Caco-2 (cell line): ENCODE measurements at regions not wholly inside any gene's neighbourhood (a gene's known extent, or its start where the extent isn't known, plus 50 kb on each side); places are given as distances from the start of the nearest gene placed in this dataset.
"Not testable (repeated sequence)": the region's sequence is repeated elsewhere in the genome, so short reads cannot be mapped to it uniquely, and the experiment has no call there.

ENCODE experiments used
- BruUV-seq: library from RNA; stranded (reverse); fragments of 400-500 nt; replicated peaks from 2 replicates; lab custom pipeline; 2021; lab: Mats Ljungman, UMichigan
- CTCF ChIA-PET: fragments of 300-600 bp; sonication (Branson Sonifier 250); formaldehyde crosslinking; loops from one replicate; lab custom pipeline; 2022; ENCODE audit warnings: antibody characterized with exemption; lab: Charles Lee
- POLR2A ChIA-PET: fragments of 300-600 bp; sonication (Branson Sonifier 250); formaldehyde crosslinking; loops from one replicate; lab custom pipeline; 2022; ENCODE audit warnings: antibody characterized with exemption; lab: Charles Lee
- DNase-seq, 2 experiments: peaks; one replicate each; pipeline versions ENCODE4 v3.0.0 to v3.0.0-alpha.2; 2020 to 2022
- H3K27me3 ChIP-seq: replicated peaks from 2 replicates; pipeline ENCODE4 v1.6.0; 2011; ENCODE audit warnings: low read length; ENCODE audit not compliant: control insufficient read depth, insufficient read depth
- H3K36me3 ChIP-seq: 2 replicates; pipeline ENCODE4 v1.5.1; 2011; ENCODE audit warnings: low read length; ENCODE audit not compliant: control insufficient read depth, insufficient read depth
- H3K4me1 ChIP-seq: fragments of 250-450 bp; sonication (Bioruptor Pico); 2 replicates; pipeline ENCODE4 v1.5.1; 2020; ENCODE audit warnings: mild to moderate bottlenecking
- H3K4me3 ChIP-seq: 2 replicates; pipeline ENCODE4 v1.5.1; 2011; ENCODE audit warnings: low read depth, mild to moderate bottlenecking, control low read depth, low read length
- H3K9me3 ChIP-seq: fragments of 250-450 bp; sonication (Bioruptor Pico); 2 replicates; pipeline ENCODE4 v1.5.1; 2020; ENCODE audit warnings: mild to moderate bottlenecking, moderate library complexity
- H3K27ac Mint-ChIP-seq: one replicate; pipeline ENCODE4 v1.8.0; 2022; ENCODE audit warnings: mixed read lengths; ENCODE audit not compliant: unreplicated experiment
- H3K27me3 Mint-ChIP-seq: one replicate; pipeline ENCODE4 v1.8.0; 2022; ENCODE audit warnings: mixed read lengths; ENCODE audit not compliant: insufficient read depth, unreplicated experiment
- H3K36me3 Mint-ChIP-seq: one replicate; pipeline ENCODE4 v1.8.0; 2022; ENCODE audit warnings: mild to moderate bottlenecking, mixed read lengths; ENCODE audit not compliant: insufficient read depth, unreplicated experiment
- H3K4me1 Mint-ChIP-seq: one replicate; pipeline ENCODE4 v1.8.0; 2022; ENCODE audit warnings: low read depth, mixed read lengths; ENCODE audit not compliant: unreplicated experiment
- H3K4me3 Mint-ChIP-seq: one replicate; pipeline ENCODE4 v1.8.0; 2022; ENCODE audit warnings: mild to moderate bottlenecking, moderate library complexity, mixed read lengths; ENCODE audit not compliant: unreplicated experiment
- H3K9me3 Mint-ChIP-seq: one replicate; pipeline ENCODE4 v1.8.0; 2022; ENCODE audit warnings: mixed read lengths; ENCODE audit not compliant: unreplicated experiment
- intact Hi-C: fragments of 100-400 bp; cut with micrococcal nuclease; formaldehyde crosslinking; loops from one replicate; pipeline ENCODE4 v1.10.0; 2022; ENCODE audit not compliant: unreplicated experiment
- TF ChIP-seq, protein P1 (sequence below), 2 experiments: fragments of 200-600 bp in 1 of 2; IDR thresholded peaks; 1 replicate in 1 of 2; 2 replicates in 1 of 2; pipeline versions ENCODE4 v1.5.1 to v1.8.0; 2011 to 2022; ENCODE audit warnings: antibody characterized with exemption in 1 of 2, control low read depth in 1 of 2, inconsistent platforms in 1 of 2, low read depth in 1 of 2, low read length in 1 of 2, mild to moderate bottlenecking in 1 of 2, moderate library complexity in 1 of 2; ENCODE audit not compliant: insufficient read depth in 1 of 2, severe bottlenecking in 1 of 2, unreplicated experiment in 1 of 2

DNA sequence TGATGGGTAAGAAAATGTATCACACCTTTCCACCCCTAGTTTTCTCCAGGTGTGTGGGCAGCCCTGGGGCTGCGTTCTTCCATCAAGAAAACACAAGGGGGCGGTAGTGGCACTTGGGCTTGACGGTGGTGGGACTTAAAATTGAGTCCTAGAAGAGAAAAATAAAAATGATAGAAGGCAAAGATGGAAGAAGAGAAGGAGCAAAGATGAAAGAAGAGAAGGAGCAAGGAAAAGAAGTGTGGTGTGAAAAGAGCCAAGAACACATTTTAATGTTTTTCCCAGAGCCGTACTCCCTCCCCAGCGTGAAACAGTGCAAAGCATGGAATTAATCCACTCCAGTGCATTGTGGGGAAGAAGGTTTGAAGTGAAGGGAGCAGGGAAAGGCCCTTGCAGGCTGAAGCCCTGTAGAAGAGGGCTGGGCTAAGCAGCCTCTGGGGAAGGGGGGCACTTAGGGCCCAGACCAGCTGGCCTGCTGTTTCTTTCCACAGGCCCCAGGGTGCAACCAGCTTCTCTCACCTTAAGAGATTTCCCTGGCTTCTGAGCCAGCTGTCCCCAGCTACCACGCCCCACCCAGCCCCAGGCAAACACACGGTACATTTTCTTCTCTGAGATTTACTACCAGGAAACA lies 256.8 kb downstream of the RNF152 start:
- ChIA-PET POLR2A (no interaction called here), CTCF (no interaction called here)
- Histone ChIP-seq H3K4me3 (no peak overlapping the region), H3K36me3 (no peaks in the 10 kb centered on the region), H3K27me3 (no peaks in the 10 kb centered on the region), H3K9me3 (no peaks in the 10 kb centered on the region), H3K4me1 (no peaks in the 10 kb centered on the region; the same call in 1 of the 2 replicates)
- intact Hi-C loops, result loop anchor here (1.0 kb wide), 2 partner anchors 257 to 495 kb away; partner anchors contain the start of gene RNF152
- DNase-seq, result peak; percentile 46 to 50
- no peaks in the 10 kb centered on the region for H3K36me3 Mint-ChIP-seq
- no TSS peak for BruUV-seq
- no peak overlapping the region for H3K4me3 Mint-ChIP-seq
- no peaks in the 10 kb centered on the region for H3K27me3 Mint-ChIP-seq
- no peaks in the 10 kb centered on the region for H3K9me3 Mint-ChIP-seq
- H3K4me1 Mint-ChIP-seq, result peaks cover 7% of the 10 kb centered on the region
- no peak overlapping the region for H3K27ac Mint-ChIP-seq
- TF ChIP-seq, protein P1, sequence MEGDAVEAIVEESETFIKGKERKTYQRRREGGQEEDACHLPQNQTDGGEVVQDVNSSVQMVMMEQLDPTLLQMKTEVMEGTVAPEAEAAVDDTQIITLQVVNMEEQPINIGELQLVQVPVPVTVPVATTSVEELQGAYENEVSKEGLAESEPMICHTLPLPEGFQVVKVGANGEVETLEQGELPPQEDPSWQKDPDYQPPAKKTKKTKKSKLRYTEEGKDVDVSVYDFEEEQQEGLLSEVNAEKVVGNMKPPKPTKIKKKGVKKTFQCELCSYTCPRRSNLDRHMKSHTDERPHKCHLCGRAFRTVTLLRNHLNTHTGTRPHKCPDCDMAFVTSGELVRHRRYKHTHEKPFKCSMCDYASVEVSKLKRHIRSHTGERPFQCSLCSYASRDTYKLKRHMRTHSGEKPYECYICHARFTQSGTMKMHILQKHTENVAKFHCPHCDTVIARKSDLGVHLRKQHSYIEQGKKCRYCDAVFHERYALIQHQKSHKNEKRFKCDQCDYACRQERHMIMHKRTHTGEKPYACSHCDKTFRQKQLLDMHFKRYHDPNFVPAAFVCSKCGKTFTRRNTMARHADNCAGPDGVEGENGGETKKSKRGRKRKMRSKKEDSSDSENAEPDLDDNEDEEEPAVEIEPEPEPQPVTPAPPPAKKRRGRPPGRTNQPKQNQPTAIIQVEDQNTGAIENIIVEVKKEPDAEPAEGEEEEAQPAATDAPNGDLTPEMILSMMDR (IDR thresholded peaks at IDR 0.05; ENCODE audit: insufficient read depth in 1 of 2, low read depth in 1 of 2, low read length in 1 of 2, severe bottlenecking in 1 of 2, unreplicated experiment in 1 of 2), result peak; percentile 53 to 55

DNA sequence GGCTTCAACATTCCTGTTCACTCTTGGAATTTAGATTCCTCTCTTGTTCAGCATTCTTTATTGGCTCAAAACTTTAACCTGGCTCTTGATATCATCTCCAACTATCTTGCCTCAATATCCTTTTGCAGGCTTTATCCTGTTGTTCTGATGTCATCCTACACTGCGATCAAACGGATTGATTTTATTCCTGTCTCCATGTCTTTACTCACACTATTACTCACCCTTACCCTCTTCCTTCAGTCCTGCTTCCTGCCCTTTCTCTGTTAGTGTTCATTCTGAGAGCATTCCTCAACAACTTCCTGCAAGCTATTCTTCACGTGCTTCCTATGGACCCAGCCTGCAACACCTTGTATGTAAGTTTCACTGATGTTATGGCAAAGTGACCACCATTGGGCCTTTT lies 264.7 kb downstream of the RNF152 start:
- Mint-ChIP-seq H3K4me1 (no peaks in the 10 kb centered on the region), H3K27me3 (no peaks in the 10 kb centered on the region), H3K4me3 (no peak overlapping the region), H3K36me3 (peaks cover 9% of the 10 kb centered on the region), H3K27ac (no peak overlapping the region), H3K9me3 (peaks cover 11% of the 10 kb centered on the region)
- POLR2A ChIA-PET, result no interaction called here
- Histone ChIP-seq H3K27me3 (no peaks in the 10 kb centered on the region), H3K4me1 (no peaks in the 10 kb centered on the region), H3K36me3 (no peaks in the 10 kb centered on the region), H3K4me3 (no peak overlapping the region), H3K9me3 (no peaks in the 10 kb centered on the region)
- intact Hi-C loops, result loop anchor here (5.0 kb wide), 1 partner anchor 46 kb away; no protein-coding TSS in a partner anchor
- CTCF ChIA-PET, result no interaction called here
- no peak for DNase-seq
- TF ChIP-seq, protein P1 (IDR thresholded peaks at IDR 0.05; ENCODE audit: insufficient read depth in 1 of 2, low read depth in 1 of 2, low read length in 1 of 2, severe bottlenecking in 1 of 2, unreplicated experiment in 1 of 2), result no peak
- no TSS peak for BruUV-seq

DNA sequence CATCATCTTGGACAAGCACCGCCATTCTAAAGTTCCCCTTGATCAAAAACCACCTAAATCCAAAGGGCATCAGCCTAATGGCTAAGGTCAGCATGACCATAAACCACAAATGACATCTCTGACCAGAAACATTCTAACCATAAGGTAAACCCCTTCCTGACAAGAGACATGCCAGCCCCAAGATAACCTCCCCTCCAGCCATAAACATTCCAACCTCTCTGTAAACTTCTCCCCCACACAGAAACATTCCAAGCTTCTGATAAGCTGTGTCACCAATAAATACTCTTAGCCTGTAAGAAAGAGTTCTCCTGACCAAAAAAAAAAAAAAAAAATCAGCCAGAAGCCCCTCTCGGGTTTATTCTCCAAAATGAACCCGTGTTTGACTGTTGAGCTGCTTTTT lies 268.2 kb downstream of the RNF152 start:
- H3K9me3 Mint-ChIP-seq, result peaks cover 21% of the 10 kb centered on the region
- CTCF ChIA-PET, result not testable (repeated sequence)

More for the DNA sequence above, 268.2 kb downstream of the RNF152 start:
- H3K4me3 Mint-ChIP-seq, H3K27me3 ChIP-seq, H3K4me3 ChIP-seq, H3K4me1 Mint-ChIP-seq, BruUV-seq, H3K4me1 ChIP-seq, H3K36me3 Mint-ChIP-seq, H3K36me3 ChIP-seq, H3K9me3 ChIP-seq, H3K27me3 Mint-ChIP-seq, POLR2A ChIA-PET: not testable (repeated sequence)
- peak; percentile 22 to 41 for DNase-seq
- intact Hi-C loops, result loop anchor here (5.0 kb wide), 1 partner anchor 42 kb away; no protein-coding TSS in a partner anchor
- H3K27ac Mint-ChIP-seq, result peak overlapping the region; percentile 67
